Fibroblast of upper back skin (primary cell): ENCODE measurements at regions not wholly inside any gene's neighbourhood (a gene's known extent, or its start where the extent isn't known, plus 50 kb on each side); places are given as distances from the start of the nearest gene placed in this dataset.

Source experiments
- DNase-seq: peaks from one replicate; pipeline ENCODE4 v3.0.0-alpha.2; 2013

DNA sequence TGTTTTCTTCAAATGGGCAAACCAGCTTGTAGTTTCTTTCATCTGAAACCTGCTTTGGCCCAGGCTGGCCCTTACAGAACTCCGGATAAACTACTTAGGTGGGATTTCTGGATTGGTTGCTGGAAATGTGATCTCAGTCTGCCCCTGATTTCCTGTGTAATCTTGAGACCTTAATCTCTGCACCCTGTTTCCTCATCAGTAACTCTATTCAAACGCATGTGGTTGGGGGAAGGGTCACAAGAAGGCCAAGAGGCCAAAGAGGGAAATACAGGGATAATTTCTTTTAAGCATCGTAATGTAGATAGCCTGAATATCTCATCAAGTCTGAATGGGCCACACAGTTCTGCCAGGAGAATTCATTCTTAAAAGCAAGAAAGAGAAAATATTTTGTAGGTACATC is 483.6 kb downstream of the LTN1 start:
- no peak for DNase-seq

DNA sequence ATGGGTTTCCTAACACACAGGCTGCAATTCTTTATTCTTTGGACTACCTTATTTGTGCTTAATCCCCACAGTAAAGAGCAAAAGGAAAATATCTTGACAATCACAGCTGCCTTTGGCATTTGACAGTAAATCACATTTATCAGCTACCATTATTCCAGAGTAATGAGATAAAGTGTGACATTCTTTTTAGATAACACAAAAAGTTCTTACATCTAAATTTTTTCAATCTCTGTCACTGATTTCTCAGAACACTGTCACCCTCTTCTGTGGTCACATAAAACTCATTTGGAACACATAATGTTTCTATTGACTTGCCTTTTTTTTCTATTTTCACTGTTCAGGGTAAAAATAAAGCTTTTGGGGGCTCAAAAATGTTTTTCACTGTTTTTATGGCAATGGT is 484.6 kb downstream of the LTN1 start:
- no peak for DNase-seq

DNA sequence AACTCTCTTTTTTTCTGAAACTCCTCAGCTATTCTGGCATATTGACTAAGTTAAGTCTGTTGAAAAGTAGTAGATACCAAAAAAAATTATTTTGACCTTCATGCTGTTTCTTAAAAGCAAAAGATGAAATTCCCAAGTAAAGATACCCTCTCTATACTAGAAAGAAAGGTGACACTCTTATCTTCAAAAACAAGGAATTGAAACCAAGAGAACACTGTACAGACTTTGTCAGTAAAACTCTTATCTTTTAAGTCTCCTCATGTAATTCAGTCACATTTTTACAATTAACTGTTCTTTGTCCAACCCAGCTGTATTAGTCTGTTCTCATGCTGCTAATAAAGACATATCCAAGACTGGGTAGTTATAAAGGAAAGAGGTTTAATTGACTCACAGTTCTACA is 496.2 kb downstream of the LTN1 start:
- no peak for DNase-seq

DNA sequence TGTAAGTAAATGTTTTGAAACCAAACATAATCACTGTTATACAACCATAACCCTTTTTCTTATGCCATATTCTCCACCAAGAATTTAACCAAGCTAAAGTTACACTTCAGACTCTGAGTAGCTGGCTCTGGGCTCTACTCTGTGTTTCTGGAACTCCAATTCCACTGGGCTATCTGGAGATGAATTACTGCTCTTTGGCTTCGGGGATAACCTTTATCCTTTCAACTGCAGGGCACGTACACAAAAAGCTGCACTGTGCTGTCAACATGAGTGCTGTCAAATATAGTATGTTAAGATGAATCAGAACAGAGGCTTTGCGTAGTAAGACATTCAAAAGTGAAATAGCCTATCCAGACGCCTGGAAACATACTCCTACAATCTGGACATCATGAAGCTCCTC is 500.6 kb downstream of the LTN1 start:
- no peak for DNase-seq

DNA sequence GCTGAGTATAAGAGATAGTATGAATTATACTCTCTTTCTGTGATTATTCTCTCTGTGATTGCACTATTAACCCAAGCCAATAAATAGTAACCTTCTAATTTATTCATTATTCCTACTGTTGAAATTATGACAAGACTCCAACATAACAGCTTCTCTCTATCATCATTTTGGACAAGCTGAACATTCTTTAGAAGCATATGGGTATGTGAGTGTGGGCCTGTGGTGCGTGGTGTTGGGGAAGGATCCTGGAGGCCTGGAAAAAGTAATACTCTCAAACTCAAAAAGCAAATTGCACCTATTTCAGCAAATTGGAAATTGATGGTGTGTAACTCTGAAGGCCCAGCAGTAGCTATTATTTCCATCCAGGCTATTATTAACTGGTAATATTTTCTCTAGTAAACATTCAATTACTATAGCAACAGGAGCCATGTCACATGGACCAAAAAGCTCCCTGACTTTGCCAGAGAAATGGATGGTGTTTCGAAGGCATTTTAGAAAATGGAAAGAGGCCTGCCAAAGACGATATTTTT is 502.8 kb downstream of the LTN1 start:
- no peak for DNase-seq

DNA sequence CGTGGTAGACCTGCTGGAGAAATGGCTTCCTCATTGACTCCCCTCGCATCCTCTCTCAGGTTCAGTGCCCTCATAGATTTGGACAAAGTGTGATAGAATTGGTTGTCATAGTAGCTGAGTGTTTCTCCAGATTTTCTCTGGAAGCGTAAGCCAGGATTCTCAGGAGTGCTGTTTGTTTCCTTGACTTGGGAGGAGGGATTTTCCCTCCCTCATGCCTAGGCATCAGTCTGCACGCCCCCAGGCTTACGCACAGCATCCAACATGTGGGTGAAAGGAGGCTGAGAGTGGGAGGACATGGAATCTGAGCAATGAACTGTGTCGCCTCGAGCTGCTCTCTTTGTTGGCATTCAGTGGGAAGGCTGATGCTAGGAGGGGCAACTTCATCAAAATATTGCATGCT is 503.5 kb downstream of the LTN1 start:
- no peak for DNase-seq

DNA sequence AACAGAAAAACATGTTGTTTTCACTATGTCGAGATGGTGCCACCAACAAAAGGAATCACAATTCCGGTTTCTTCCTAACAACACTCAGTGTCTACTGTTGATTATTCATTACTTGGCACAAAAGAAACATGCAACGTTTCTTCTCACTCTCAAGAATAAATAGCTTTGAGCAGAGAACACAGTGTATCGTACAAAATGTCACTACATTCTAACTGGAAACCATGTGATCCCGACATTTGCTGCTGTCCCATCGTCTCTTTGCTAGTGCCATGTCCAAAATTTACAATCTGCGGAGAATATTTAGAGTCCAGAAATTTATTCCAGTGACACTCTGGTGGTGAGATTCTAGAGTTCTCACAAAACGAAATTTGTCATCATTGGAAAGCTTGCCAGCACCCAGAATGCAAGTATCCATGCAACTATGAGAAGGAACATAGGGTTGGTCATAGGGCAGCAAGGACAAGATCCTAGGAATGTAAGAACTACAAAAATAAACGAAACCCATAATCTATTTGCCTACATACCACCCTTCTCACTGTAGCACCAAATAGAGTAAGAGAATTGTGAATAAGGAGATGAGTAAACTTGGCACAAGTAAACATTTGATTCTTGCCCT is 505.1 kb downstream of the LTN1 start:
- no peak for DNase-seq

DNA sequence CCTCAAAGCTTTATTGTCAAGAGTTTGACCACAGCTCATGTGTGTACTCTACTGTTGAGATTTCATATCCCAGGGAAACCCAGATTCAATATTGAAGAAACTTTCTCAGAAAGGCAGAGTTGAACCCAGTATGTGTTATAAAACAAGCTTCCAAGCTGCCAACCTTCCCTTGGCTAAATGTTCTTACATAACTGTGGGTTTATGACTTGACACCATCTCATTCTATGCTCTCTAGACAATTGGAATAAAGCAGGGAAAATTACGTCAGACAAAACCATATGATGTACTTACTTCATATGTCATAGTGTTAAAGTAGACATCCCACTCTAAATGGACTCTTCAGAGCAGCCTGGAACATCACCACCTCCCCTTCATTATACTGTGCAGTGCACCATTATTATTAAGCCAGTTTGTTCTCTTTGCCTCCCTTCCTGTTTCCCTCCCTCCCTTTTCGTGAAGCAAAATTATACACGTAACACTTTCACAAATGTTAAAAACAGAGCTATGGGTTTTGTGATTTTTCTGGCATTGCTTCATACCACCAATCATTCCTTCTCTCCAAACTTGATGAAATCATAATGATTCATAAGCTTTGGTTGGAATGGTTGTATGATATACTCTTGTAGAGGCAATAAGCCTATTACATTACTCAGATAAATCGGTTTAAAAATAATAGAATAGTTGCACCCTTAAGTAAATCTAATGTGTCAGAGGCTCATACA is 507.2 kb downstream of the LTN1 start:
- peak; percentile 94 for DNase-seq

DNA sequence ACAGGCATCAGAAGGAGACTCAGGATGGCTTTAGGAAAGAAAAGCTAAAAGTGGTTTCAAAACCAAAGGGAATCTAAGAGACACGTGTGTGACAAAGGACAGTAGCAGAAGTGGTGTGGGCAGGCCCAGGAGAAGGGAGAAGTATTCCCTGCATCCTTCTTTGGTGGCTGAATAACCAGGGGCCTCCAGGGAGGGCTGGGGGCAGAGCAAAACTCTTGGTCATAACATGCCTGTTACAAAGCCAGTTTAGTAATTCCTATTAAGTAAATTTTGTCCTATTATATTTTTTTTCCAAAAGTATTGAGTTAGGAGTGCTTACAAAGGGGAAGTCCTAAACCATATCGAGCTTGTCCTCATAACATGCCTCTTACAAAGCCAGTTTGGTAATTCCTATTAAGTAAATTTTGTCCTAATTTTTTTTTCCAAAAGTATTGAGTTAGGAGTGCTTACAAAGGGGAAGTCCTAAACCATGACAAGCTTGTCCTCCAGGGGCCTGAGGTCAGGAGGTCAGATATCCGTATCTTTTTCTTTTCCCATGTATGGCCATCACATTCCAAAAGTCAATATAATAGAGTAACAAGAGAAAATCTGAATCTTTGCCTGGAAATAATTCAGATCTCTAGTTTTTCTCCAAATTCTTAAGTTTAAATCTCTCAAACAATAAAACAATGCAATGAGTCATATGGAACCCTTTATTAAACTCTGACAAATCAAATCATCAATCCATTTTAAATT is 509.2 kb downstream of the LTN1 start:
- DNase-seq = peak; percentile 41

DNA sequence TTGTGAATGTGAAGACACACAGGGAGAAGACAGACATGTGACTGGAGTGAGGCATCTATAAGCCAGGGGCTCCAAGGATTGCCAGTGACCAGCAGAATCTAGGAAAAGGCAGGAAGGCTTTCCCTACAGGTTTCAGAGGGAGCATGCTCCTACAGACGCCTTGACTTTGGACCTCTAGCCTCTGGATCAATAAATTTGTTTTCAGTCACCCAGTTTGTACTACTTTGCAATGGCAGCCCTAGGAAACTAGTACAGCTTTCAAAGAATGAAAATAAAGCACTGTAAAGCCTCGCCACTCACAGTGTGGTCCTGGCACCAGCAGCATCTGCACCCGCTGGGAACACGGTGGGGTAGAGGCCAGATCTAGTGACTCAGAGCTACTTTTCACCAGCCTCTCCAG is 510.0 kb downstream of the LTN1 start:
- no peak for DNase-seq

DNA sequence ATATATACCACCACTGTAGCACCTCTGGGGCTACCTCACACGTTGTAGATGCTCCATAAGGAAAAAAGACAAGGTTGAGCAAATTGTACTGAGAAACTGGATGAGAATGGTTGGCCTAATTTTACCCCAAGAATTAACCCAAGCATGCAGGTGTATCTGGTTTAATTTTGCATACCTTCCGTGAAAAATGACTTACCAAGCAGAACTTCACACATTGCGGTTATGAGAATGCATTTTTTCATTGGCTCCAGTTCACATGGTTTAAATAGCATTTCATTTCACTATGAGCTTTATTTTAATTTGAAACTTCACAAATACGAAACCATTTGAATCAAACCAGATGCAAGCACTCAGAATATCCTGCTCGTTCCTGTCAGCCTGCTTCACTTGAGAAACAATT is 512.2 kb downstream of the LTN1 start:
- peak; percentile 83 for DNase-seq

DNA sequence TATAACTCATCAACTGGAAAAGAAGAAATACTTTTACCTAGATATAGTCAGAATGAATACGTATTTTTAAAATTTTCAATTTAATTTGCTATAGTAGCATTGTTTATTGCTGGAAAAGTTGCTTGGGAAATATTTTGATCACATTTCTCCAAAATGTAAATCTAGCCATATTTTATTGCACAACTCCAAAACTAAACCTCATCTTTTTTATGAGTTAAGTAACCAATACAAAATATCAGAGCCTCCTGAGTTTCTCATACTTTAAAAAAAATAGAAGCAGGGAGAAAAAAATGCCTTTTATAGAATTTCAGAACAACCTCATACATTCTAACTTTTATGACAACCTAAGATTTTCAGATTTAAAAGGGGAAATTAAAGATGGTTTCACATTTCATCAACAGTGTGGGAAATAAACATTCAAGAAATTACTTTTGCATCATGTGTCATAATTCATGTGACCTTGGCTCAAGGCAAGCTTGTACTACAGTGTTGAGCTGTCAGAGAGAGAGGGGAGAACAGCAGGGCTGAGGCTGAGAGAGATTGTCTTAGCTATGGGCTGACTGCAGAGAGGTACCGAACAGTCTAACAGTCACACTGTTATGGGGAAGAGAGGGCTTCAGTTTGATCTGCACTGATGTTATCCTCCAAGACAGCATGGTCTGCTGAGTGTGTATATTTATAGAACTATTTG is 519.0 kb downstream of the LTN1 start:
- no peak for DNase-seq

DNA sequence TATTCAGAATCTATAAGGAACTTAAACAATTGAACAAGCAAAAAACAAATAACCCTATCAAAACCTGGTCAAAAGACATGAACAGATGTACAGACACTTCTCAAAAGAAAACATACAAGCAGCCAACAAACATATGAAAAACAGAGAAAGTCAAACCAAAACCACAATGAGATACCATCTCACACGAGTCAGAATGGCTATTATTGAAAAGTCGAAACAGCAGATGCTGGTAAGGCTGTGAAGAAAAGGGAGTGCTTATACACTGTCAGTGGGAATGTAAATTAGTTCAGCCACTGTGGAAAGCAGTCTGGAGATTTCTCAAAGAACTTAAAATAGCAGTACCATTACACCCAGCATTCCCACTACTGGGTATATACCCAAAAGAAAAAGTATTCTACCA is 520.1 kb downstream of the LTN1 start:
- peak; percentile 50 for DNase-seq

DNA sequence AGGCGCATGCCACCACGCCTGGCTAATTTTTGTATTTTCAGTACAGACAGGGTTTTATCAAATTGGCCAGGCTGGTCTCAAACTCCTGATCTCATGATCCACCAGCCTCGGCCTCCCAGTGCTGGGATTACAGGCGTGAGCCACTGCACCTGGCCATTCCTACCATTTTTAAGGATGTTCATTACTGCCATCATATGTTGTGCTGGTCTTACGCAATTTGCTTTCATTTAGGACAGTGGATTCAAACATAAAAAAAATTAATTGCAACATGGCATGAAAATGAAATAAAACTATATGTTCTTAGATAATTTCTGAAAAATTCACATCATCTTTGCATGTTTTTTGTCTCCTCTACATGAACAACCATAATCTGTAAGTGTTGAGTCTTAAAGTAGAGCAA is 527.7 kb downstream of the LTN1 start:
- no peak for DNase-seq

DNA sequence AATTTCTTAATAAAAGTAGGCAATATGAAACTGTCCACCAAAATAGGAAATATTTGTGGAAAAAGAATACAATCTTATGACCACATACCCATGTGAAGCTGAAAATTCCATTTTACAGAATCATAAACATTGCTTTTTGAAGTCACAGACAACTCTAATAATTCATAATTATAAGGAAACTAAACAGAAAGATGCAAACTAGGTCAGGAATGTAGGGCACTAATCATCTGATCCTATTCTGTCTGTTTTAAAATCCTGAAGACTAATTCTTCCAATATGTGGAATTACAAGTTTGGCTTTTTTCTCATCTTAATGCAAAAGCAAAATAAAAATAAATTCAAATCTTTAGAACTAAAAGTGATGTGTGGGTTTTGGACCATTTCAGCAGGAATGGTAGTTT is 528.6 kb downstream of the LTN1 start:
- DNase-seq = peak; percentile 54

DNA sequence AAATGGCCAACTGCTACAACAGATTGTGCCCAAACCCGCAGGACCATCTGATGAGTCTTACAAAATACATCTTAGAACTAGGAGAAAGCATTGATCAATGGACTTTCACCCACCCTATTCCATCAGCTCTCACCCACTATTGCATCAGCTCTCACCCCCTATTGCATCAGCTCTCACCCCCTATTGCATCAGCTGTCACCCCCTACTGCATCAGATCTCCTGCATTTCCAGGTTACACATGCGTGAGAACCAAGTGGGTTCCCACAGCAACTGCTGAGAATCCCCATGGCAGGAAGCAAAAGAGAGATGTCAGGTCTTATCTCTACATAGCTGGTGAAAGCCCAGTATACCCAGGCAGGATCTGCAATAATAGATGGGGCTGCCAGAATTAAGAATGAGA is 533.5 kb downstream of the LTN1 start:
- no peak for DNase-seq

DNA sequence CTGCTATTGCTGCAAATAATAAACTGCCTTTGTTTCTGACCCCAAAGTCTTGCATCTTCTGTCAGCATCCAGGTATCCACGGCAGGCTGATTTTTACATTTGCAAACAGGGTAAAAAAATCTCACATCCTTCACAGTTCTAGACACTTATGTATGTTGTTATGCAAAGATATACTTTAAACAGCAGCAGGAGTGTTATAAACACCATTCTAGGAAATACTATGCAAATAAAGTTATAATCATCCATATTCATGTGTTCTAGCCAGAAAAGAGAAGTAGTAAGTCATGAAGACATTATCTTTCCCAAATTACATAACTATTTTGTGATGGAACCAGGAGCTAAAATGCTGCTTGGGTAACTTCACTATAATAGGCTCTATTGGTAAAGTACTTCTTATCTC is 534.2 kb downstream of the LTN1 start:
- DNase-seq = no peak

DNA sequence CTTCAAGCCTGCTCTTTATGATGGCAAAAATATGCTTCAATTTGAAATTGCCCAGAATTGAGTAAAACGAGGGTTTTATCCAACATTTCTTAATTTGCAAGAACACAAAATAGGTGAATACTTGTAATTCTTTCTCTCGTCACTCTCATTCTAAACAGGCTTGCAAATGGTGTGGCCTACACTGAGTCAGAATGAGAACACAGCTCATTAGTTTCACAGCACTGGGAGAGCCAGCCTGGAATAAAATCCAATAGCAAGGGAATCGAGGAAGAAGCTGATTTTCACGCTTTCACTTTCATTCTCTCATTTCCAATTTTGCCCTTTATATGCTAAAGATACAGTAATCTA is 537.5 kb downstream of the LTN1 start:
- DNase-seq = peak; percentile 73

DNA sequence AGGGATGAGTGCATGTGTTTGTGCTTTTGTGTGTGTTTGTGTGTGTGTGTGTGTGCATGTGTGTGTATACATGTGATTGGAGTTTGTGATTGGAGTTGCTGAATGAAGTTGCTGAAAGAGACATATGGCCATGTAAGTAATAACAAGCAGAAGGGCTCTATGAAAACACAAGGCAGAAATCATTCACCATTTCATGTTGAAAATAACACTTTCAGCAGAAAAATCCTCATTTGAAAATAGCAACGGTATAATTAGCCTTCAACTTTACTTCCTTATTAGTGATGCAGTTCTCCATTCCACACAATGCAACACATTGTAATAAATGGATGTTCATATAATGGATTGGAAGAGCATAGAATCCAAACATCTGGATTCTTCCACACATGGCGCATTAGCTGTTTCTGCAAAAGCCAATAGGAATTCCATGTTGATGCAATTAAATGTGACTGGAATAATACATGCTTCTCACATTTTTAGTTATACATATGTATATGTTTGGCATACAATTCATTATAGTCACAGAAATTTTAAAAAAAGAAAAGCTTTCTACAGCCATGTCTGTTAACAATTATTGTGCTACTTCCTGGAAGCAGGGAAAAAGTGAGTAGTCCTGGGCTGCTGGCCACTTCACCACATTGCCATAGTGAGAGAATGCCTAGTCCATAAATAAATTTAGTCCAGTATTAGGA is 538.0 kb downstream of the LTN1 start:
- peak; percentile 85 for DNase-seq

DNA sequence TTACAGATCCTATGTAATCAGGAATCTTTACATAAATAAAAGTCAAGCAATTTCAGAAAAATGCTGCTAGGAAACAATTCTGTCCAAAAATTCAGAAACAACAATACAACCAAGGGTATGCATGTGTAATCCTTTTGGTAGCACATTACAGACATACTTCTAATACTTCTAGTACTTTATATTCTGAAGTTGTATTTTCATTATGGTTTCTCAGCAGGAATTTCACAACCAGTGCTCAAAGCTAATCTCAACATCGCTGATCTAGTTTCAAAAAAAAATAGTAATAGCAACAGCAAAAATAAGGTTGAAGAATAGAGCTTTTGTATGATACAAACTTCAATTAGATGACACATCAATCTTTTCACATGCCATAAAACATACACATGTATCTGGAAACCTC is 545.2 kb downstream of the LTN1 start:
- peak; percentile 74 for DNase-seq

DNA sequence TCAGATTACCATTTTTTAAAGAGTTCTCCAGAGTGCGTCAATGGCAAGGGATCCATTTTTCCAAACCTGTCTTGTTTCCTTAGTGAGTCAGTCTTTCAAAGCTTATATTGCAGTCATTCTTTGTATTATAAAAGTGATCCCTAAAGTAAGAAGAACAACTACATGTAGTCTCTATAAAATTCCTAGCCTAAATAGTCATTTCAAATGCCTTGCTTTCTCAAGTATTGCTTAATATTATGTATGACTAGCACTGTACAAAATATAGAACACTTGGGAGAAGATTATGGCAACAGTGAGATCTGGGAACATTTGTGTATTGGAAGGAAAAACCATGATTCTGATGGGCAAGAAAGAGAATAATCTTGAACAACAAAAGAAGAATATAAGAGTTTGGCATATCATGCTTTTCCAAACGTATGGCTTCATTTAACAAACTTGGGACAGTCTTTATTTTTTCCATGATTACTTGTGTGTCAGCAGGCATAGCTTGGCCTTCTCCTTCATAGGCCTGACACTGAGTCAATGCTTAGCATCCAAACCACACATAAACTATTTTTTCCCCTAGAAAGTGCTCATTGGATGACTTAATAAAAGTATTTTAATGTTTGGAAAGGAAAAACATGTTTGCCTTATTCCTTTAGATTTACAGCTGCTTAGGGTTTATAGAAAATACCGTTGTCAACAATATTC is 547.4 kb downstream of the LTN1 start:
- DNase-seq = peak; percentile 87

DNA sequence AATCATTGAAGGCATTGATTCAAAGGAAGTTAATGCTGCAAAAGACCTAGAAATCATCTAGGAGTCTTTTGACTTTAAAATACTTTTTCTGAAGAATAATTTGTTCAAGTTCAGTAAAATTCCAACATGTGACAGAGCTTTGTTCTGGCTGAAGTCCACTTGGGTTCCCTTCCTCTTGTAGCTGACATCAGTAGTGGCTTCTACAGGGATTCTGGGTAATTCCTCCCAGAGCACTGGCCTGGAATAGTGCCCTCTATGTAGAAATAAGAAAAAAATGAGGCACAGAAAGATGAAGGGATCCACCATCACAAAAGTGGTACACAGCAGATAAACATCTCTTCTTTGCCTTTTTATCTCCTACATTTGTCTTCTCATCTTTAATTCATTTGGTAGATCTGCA is 548.1 kb downstream of the LTN1 start:
- DNase-seq = peak; percentile 48
